Thyroid gland (tissue), 4 donors: ENCODE measurements at regions not wholly inside any gene's neighbourhood (a gene's known extent, or its start where the extent isn't known, plus 50 kb on each side); places are given as distances from the start of the nearest gene placed in this dataset.

Experiments
- POLR2A ChIP-seq, 2 donors: fragments of 450-650 bp; IDR thresholded peaks; one replicate each; pipeline ENCODE4 v1.6.1; 2017; ENCODE audit warnings: antibody characterized with exemption in 2 of 2, mild to moderate bottlenecking in 2 of 2, moderate library complexity in 1 of 2
- TF ChIP-seq, protein P1 (sequence below), 6 experiments: fragments of 200-600 bp in 3 of 6; fragments of 450-650 bp in 3 of 6; sonication (generic) in 3 of 6; IDR thresholded peaks; one replicate each; pipeline ENCODE4 v1.5.1; 2016 to 2019; ENCODE audit warnings: antibody characterized with exemption in 6 of 6, mild to moderate bottlenecking in 2 of 6, inconsistent platforms in 1 of 6, moderate library complexity in 1 of 6

- no peak for TF ChIP-seq POLR2A (IDR thresholded peaks at IDR 0.05)
- TF ChIP-seq, protein P1, sequence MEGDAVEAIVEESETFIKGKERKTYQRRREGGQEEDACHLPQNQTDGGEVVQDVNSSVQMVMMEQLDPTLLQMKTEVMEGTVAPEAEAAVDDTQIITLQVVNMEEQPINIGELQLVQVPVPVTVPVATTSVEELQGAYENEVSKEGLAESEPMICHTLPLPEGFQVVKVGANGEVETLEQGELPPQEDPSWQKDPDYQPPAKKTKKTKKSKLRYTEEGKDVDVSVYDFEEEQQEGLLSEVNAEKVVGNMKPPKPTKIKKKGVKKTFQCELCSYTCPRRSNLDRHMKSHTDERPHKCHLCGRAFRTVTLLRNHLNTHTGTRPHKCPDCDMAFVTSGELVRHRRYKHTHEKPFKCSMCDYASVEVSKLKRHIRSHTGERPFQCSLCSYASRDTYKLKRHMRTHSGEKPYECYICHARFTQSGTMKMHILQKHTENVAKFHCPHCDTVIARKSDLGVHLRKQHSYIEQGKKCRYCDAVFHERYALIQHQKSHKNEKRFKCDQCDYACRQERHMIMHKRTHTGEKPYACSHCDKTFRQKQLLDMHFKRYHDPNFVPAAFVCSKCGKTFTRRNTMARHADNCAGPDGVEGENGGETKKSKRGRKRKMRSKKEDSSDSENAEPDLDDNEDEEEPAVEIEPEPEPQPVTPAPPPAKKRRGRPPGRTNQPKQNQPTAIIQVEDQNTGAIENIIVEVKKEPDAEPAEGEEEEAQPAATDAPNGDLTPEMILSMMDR (IDR thresholded peaks at IDR 0.05): no peak
Observed at GRCh38 chr1:163544441-163544840, 222.7 kb downstream of the NUF2 start.
